ENCODE measurements at regions not wholly inside any gene's neighbourhood (a gene's known extent, or its start where the extent isn't known, plus 50 kb on each side); places are given as distances from the start of the nearest gene placed in this dataset.

GRCh38 chr1:232687304-232687703, 57.4 kb upstream of the SIPA1L2 start:
- H3F3A ChIP-seq (ENCODE audit: insufficient read depth, low read depth) = no peaks in the 10 kb centered on the region
- no peaks in the 10 kb centered on the region for H3K4me1 ChIP-seq (replicated peaks; ENCODE audit: insufficient read depth)
- DNase-seq = no peak
- 0 out of 2 replicates have a peak, but pooled peaks cover 12% of the 10 kb centered on the region for H3K9me2 ChIP-seq (ENCODE audit: insufficient read depth)
- no peak overlapping the region for H3K4me3 ChIP-seq
- no peak overlapping the region for H2AFZ ChIP-seq
- H3K27ac ChIP-seq = no peak overlapping the region
- ChIA-PET CTCF (no interaction called here), POLR2A (ENCODE audit: unreplicated experiment) (no interaction called here)
- H3K36me3 ChIP-seq (ENCODE audit: low read depth) = no peaks in the 10 kb centered on the region
- TF ChIP-seq CTCF (conservative IDR thresholded peaks at IDR 0.05) (no peak), EZH2 (IDR thresholded peaks at IDR 0.05; ENCODE audit: low read depth) (no peak)
- intact Hi-C loops (cut with micrococcal nuclease; ENCODE audit: unreplicated experiment) = no loop called here
- no peaks in the 10 kb centered on the region for H4K20me1 ChIP-seq (ENCODE audit: insufficient read depth)
- BruUV-seq (replicated peaks) = no TSS peak
- no peaks in the 10 kb centered on the region for H3K9me3 ChIP-seq (ENCODE audit: insufficient read depth, low read depth)
- H3K27me3 ChIP-seq (ENCODE audit: insufficient read depth, low read depth) = peaks cover 24% of the 10 kb centered on the region
- no peaks in the 10 kb centered on the region for H3K79me2 ChIP-seq (ENCODE audit: low read depth)
- H3K4me2 ChIP-seq = no peak overlapping the region

- peaks cover 28% of the 10 kb centered on the region for H3K27me3 ChIP-seq (ENCODE audit: insufficient read depth, low read depth)
- intact Hi-C loops (cut with micrococcal nuclease; ENCODE audit: unreplicated experiment) = no loop called here
- H3K9me3 ChIP-seq (ENCODE audit: insufficient read depth, low read depth) = no peaks in the 10 kb centered on the region
- H3K9me2 ChIP-seq (ENCODE audit: insufficient read depth) = 0 out of 2 replicates have a peak, but pooled peaks cover 12% of the 10 kb centered on the region
- POLR2A ChIA-PET (ENCODE audit: unreplicated experiment) = no interaction called here
- BruUV-seq (replicated peaks) = no TSS peak
- CTCF ChIA-PET = no interaction called here
- no peaks in the 10 kb centered on the region for H3K36me3 ChIP-seq (ENCODE audit: low read depth)
- H3K4me3 ChIP-seq = no peak overlapping the region
- DNase-seq = no peak
- H4K20me1 ChIP-seq (ENCODE audit: insufficient read depth) = no peaks in the 10 kb centered on the region
- no peak overlapping the region for H3K27ac ChIP-seq
- H3K79me2 ChIP-seq (ENCODE audit: low read depth) = no peaks in the 10 kb centered on the region
- H3K4me1 ChIP-seq (replicated peaks; ENCODE audit: insufficient read depth) = no peaks in the 10 kb centered on the region
- H3F3A ChIP-seq (ENCODE audit: insufficient read depth, low read depth) = no peaks in the 10 kb centered on the region
- no peak overlapping the region for H3K4me2 ChIP-seq
- TF ChIP-seq EZH2 (IDR thresholded peaks at IDR 0.05; ENCODE audit: low read depth) = no peak
- no peak for TF ChIP-seq CTCF (conservative IDR thresholded peaks at IDR 0.05)
- H2AFZ ChIP-seq = no peak overlapping the region
Observed at GRCh38 chr1:232687728-232688127, 57.8 kb upstream of the SIPA1L2 start.

GRCh38 chr1:232688398-232688797, 58.5 kb upstream of the SIPA1L2 start:
- intact Hi-C loops (cut with micrococcal nuclease; ENCODE audit: unreplicated experiment) = no loop called here
- Histone ChIP-seq H3K4me1 (replicated peaks; ENCODE audit: insufficient read depth) (no peaks in the 10 kb centered on the region), H2AFZ (no peak overlapping the region), H3K36me3 (ENCODE audit: low read depth) (no peaks in the 10 kb centered on the region), H4K20me1 (ENCODE audit: insufficient read depth) (no peaks in the 10 kb centered on the region), H3F3A (ENCODE audit: insufficient read depth, low read depth) (no peaks in the 10 kb centered on the region), H3K4me3 (no peak overlapping the region), H3K9me3 (ENCODE audit: insufficient read depth, low read depth) (no peaks in the 10 kb centered on the region), H3K79me2 (ENCODE audit: low read depth) (no peaks in the 10 kb centered on the region), H3K27me3 (ENCODE audit: insufficient read depth, low read depth) (peaks cover 34% of the 10 kb centered on the region), H3K4me2 (no peak overlapping the region), H3K9me2 (ENCODE audit: insufficient read depth) (0 out of 2 replicates have a peak, but pooled peaks cover 12% of the 10 kb centered on the region), H3K27ac (no peak overlapping the region)
- no TSS peak for BruUV-seq (replicated peaks)
- POLR2A ChIA-PET (ENCODE audit: unreplicated experiment) = no interaction called here
- no peak for TF ChIP-seq EZH2 (IDR thresholded peaks at IDR 0.05; ENCODE audit: low read depth)
- no peak for TF ChIP-seq CTCF (conservative IDR thresholded peaks at IDR 0.05)
- DNase-seq = no peak
- CTCF ChIA-PET = no interaction called here
